HepG2 (cell line): ENCODE measurements at regions not wholly inside any gene's neighbourhood (a gene's known extent, or its start where the extent isn't known, plus 50 kb on each side); places are given as distances from the start of the nearest gene placed in this dataset.

ENCODE experiments used
- FOXJ3 ChIP-seq: sonication (generic); formaldehyde crosslinking; IDR thresholded peaks from 2 replicates; pipeline ENCODE4 v1.4.0; 2020; ENCODE audit warnings: missing genetic modification reagents, mild to moderate bottlenecking, borderline replicate concordance
- GPN1 ChIP-seq: sonication (generic); formaldehyde crosslinking; IDR thresholded peaks from 2 replicates; pipeline ENCODE4 v1.5.1; 2020; ENCODE audit warnings: missing genetic modification reagents, borderline replicate concordance
- HMGXB3 ChIP-seq: sonication (generic); formaldehyde crosslinking; IDR thresholded peaks from 2 replicates; pipeline ENCODE4 v1.4.0; 2020; ENCODE audit warnings: missing genetic modification reagents, borderline replicate concordance
- HMGXB4 ChIP-seq, 2 experiments: sonication (generic) in 1 of 2; formaldehyde crosslinking in 1 of 2; IDR thresholded peaks; 2 replicates each; pipeline versions ENCODE4 v1.4.0 to v1.6.1; 2018 to 2020; ENCODE audit warnings: missing genetic modification reagents in 2 of 2, borderline replicate concordance in 1 of 2, low read depth in 1 of 2, mild to moderate bottlenecking in 1 of 2, missing biosample characterization in 1 of 2
- HNRNPL ChIP-seq: fragments of 200-400 bp; formaldehyde crosslinking; IDR thresholded peaks from 2 replicates; pipeline ENCODE4 v1.6.1; 2017; ENCODE audit warnings: mild to moderate bottlenecking, low read depth, low read length
- IRF2 ChIP-seq: IDR thresholded peaks from 2 replicates; pipeline ENCODE4 v1.6.1; 2018; ENCODE audit warnings: missing genetic modification reagents, missing compliant biosample characterization
- KMT2A ChIP-seq: sonication (generic); formaldehyde crosslinking; IDR thresholded peaks from 2 replicates; pipeline ENCODE4 v1.4.0; 2020; ENCODE audit warnings: missing genetic modification reagents
- MEF2D ChIP-seq: sonication (generic); formaldehyde crosslinking; IDR thresholded peaks from 2 replicates; pipeline ENCODE4 v1.5.1; 2020; ENCODE audit warnings: mild to moderate bottlenecking, missing genetic modification reagents
- RELA ChIP-seq: sonication (generic); formaldehyde crosslinking; IDR thresholded peaks from 2 replicates; pipeline ENCODE4 v1.4.0; 2020; ENCODE audit warnings: missing genetic modification reagents
- SALL2 ChIP-seq: sonication (generic); formaldehyde crosslinking; IDR thresholded peaks from 2 replicates; pipeline ENCODE4 v1.8.1; 2023; ENCODE audit warnings: mild to moderate bottlenecking, missing genetic modification reagents, inconsistent platforms
- SMC3 ChIP-seq: IDR thresholded peaks from 2 replicates; pipeline ENCODE4 v1.6.1; 2011; ENCODE audit warnings: low read length, improper control_type of control experiment
- SRF ChIP-seq: IDR thresholded peaks from 2 replicates; pipeline ENCODE4 v1.6.1; 2011; ENCODE audit warnings: mild to moderate bottlenecking, low read depth, low read length, moderate library complexity
- TBX2 ChIP-seq: sonication (generic); formaldehyde crosslinking; IDR thresholded peaks from 2 replicates; pipeline ENCODE4 v1.5.0; 2020; ENCODE audit warnings: missing genetic modification reagents, mild to moderate bottlenecking, borderline replicate concordance
- ZNF18 ChIP-seq: sonication (generic); formaldehyde crosslinking; IDR thresholded peaks from 2 replicates; pipeline ENCODE4 v1.8.0; 2022; ENCODE audit warnings: mild to moderate bottlenecking, missing genetic modification reagents; ENCODE audit not compliant: insufficient replicate concordance
- ZNF746 ChIP-seq: sonication (generic); formaldehyde crosslinking; IDR thresholded peaks from 2 replicates; pipeline ENCODE4 v1.8.0; 2022; ENCODE audit warnings: mild to moderate bottlenecking, missing genetic modification reagents
- ZNF839 ChIP-seq: sonication (generic); formaldehyde crosslinking; IDR thresholded peaks from 2 replicates; pipeline ENCODE4 v1.4.0; 2020; ENCODE audit warnings: missing genetic modification reagents, mild to moderate bottlenecking, borderline replicate concordance
- ZNF841 ChIP-seq: sonication (generic); formaldehyde crosslinking; IDR thresholded peaks from 2 replicates; pipeline ENCODE4 v1.8.1; 2023; ENCODE audit warnings: missing genetic modification reagents, borderline replicate concordance
- TF ChIP-seq, protein P1 (sequence below): sonication (generic); formaldehyde crosslinking; IDR thresholded peaks from 2 replicates; pipeline ENCODE4 v1.5.0; 2020; ENCODE audit warnings: mild to moderate bottlenecking, missing genetic modification reagents, moderate library complexity

GRCh38 chr1:117754061-117754969 is 148.5 kb downstream of the TENT5C start (continued):
- TF ChIP-seq SMC3, result peak; percentile 54
- TF ChIP-seq MEF2D (CRISPR knock-in tag), result peak; percentile 73; the same call in 1 of the 2 replicates
- TF ChIP-seq IRF2 (CRISPR knock-in tag), result no peak
- TF ChIP-seq KMT2A (CRISPR knock-in tag), result no peak
- no peak for TF ChIP-seq HMGXB3 (CRISPR knock-in tag)
- no peak for TF ChIP-seq GPN1
- no peak for TF ChIP-seq ZNF746 (CRISPR knock-in tag)
- peak; percentile 49; the same call in 1 of the 2 replicates for TF ChIP-seq TBX2
- TF ChIP-seq HNRNPL, result no peak
- no peak for TF ChIP-seq RELA (CRISPR knock-in tag)
- TF ChIP-seq, protein P1, sequence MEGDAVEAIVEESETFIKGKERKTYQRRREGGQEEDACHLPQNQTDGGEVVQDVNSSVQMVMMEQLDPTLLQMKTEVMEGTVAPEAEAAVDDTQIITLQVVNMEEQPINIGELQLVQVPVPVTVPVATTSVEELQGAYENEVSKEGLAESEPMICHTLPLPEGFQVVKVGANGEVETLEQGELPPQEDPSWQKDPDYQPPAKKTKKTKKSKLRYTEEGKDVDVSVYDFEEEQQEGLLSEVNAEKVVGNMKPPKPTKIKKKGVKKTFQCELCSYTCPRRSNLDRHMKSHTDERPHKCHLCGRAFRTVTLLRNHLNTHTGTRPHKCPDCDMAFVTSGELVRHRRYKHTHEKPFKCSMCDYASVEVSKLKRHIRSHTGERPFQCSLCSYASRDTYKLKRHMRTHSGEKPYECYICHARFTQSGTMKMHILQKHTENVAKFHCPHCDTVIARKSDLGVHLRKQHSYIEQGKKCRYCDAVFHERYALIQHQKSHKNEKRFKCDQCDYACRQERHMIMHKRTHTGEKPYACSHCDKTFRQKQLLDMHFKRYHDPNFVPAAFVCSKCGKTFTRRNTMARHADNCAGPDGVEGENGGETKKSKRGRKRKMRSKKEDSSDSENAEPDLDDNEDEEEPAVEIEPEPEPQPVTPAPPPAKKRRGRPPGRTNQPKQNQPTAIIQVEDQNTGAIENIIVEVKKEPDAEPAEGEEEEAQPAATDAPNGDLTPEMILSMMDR (CRISPR knock-in tag), result peak; percentile 67
- peak; percentile 85 for TF ChIP-seq SRF
- no peak for TF ChIP-seq SALL2
- no peak for TF ChIP-seq ZNF839
- TF ChIP-seq HMGXB4 (CRISPR knock-in tag; IDR thresholded peaks at IDR 0.05; ENCODE audit: borderline replicate concordance in 1 of 2, low read depth in 1 of 2), result no peak
- TF ChIP-seq ZNF18 (CRISPR knock-in tag), result no peak
- no peak for TF ChIP-seq ZNF841
- peak; percentile 25; the same call in 1 of the 2 replicates for TF ChIP-seq FOXJ3
